T-helper 2 cell (primary cell): ENCODE measurements at regions not wholly inside any gene's neighbourhood (a gene's known extent, or its start where the extent isn't known, plus 50 kb on each side); places are given as distances from the start of the nearest gene placed in this dataset.
"Not testable (repeated sequence)": the region's sequence is repeated elsewhere in the genome, so short reads cannot be mapped to it uniquely, and the experiment has no call there.

Experiments used
- DNase-seq, 5 experiments: peaks; one replicate each; pipeline versions ENCODE4 v3.0.0 to v3.0.0-alpha.2; 2012 to 2022

DNA sequence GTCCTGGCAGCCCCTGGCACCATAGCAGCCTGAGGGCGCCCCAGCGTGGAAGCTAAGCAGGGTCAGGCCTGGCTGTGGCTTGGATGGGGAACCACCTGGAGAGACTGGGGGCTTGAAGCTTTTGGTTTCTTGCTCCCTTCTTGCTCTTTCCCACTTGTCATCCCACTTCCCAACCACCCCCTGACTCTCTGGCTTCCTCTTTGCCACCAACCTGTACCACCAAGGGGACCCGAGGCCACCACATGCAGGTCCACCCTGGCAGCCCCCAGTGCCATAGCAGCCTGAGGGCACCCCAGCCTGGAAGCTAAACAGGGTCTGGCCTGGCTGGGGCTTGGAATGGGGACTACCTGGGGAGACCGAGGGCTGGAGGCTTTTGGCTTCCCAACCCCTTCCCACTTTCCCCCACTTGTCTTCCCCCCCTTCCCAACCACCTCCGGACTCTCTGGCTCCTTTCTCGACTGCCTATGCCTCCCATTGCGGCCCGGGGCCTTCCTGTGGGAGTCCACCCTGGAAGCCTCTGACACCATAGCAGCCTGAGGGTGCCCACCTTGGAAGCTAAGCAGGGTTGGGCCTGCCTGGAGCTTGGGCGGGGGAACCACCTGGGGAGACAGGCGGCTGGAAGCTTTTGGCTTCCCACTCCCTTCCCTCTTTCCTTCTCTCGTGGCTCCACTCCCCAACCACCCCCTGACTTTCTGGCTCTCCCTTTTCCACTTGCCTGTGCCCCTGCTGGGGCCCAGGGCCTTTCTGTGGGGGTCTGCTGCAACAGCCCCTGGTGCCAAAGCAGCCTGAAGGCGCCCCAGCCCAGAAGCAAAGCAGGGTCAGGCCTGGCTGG, 2294.4 kb downstream of the TP53TG3F start:
- no peak for DNase-seq

GRCh38 chr16:35754391-35755369, 2295.3 kb downstream of the TP53TG3F start:
- DNase-seq, result no peak

DNA sequence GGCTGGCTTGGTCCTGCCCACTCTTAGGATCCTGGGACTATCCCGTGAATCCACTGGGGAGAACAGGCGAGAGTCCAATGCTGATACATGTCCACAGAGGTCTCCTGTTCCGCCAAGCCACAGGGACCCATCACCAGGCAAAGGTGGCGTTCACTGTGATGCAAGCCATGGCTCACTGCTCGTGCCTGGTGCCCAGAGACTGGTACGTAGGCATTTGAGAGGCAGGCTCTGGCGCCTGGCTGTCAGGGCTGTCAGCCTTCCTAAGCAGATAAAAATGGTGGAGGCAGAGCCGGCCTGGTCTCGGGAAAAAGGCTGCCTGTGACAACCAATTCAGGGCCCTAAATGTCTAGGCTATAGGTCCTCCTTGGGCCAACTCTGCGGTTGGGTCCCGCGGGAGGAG, 2329.0 kb downstream of the TP53TG3F start:
- no peak for DNase-seq

- no peak for DNase-seq
Measured at GRCh38 chr16:35792516-35793285, 2333.3 kb downstream of the TP53TG3F start.

GRCh38 chr16:35793601-35794000, 2334.2 kb downstream of the TP53TG3F start:
- DNase-seq, result no peak

GRCh38 chr16:35794896-35795295, 2335.5 kb downstream of the TP53TG3F start:
- DNase-seq, result no peak

GRCh38 chr16:35795361-35796029, 2336.1 kb downstream of the TP53TG3F start:
- DNase-seq, result no peak

- no peak for DNase-seq
Measured at GRCh38 chr16:35797811-35798210, 2338.4 kb downstream of the TP53TG3F start.

GRCh38 chr16:35798885-35799426, 2339.5 kb downstream of the TP53TG3F start:
- DNase-seq, result no peak

- not testable (repeated sequence) for DNase-seq
Measured at GRCh38 chr16:35804465-35804864, 2345.1 kb downstream of the TP53TG3F start.

- DNase-seq, result no peak
Measured at GRCh38 chr16:35823342-35823741, 2363.9 kb downstream of the TP53TG3F start.

GRCh38 chr16:35841632-35842031, 2382.2 kb downstream of the TP53TG3F start:
- DNase-seq, result no peak

DNA sequence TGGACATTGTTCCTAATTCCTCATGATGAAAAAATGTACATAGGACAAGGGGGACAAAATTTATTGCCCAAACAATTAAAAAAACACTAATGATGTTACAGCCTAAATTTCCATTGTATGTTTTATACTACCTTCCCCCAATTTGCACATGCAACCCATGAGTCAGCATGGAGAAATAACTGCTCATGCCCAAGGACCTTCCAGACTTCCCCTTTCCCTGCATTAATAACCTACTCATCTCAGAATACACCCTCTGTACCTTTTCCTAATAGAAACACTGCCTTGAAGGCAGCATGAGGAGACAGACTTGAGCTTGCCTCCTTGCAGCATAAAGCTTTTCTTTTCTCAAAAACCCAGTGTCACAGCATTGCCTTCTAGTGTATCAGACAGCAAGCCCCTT, 2402.8 kb downstream of the TP53TG3F start:
- no peak for DNase-seq

- no peak for DNase-seq
Measured at GRCh38 chr16:35868630-35869029, 2409.2 kb downstream of the TP53TG3F start.

- no peak for DNase-seq
Measured at GRCh38 chr16:35873472-35873871, 2414.1 kb downstream of the TP53TG3F start.

- no peak for DNase-seq
Measured at GRCh38 chr16:35881654-35882053, 2422.2 kb downstream of the TP53TG3F start.

GRCh38 chr16:35906440-35906839, 2447.0 kb downstream of the TP53TG3F start:
- no peak for DNase-seq

GRCh38 chr16:35908152-35908551, 2448.7 kb downstream of the TP53TG3F start:
- no peak for DNase-seq

- DNase-seq, result no peak
Measured at GRCh38 chr16:35908942-35909341, 2449.5 kb downstream of the TP53TG3F start.

DNA sequence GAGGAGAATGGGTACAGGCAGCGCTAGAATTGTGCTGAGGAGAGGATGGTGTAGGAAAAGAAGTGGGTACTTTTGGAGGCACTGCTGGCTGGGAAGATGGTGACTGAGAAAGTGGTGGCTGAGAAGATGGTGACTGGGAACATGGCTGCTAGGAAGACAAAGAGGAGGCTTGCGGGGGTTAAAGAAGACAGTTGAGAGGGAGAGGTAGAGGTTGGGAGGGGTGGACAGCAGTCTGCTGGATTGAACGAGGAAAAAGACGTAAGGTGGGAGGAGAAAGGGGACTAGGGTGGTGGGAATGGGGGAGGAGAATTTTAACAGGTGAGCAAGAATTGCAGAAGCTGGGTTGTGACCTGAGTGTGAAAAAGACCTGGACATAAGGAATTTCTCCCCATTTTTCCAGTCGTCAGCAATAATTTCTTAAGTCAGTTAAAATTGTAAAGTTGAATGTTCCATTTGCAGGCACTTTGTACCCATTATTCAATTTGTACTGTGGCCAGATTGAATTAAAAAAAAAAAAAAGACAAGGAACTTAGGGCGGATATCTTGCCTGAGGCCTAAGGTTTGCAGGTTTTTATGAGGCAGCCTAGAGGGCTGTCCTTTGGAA, 2450.0 kb downstream of the TP53TG3F start:
- DNase-seq, result no peak

GRCh38 chr16:35910409-35910808, 2451.0 kb downstream of the TP53TG3F start:
- DNase-seq, result no peak
